GM19328 (cell line): ENCODE measurements at regions not wholly inside any gene's neighbourhood (a gene's known extent, or its start where the extent isn't known, plus 50 kb on each side); places are given as distances from the start of the nearest gene placed in this dataset.

ENCODE experiments used
- ATAC-seq: cut with Tn5 transposase; IDR thresholded peaks from one replicate; pipeline ENCODE4 v1.9.1; 2021; ENCODE audit warnings: mild to moderate bottlenecking, moderate library complexity; ENCODE audit not compliant: unreplicated experiment

- no peak for ATAC-seq
Observed at GRCh38 chr13:67642657-67643056, 412.5 kb upstream of the PCDH9 start.

DNA sequence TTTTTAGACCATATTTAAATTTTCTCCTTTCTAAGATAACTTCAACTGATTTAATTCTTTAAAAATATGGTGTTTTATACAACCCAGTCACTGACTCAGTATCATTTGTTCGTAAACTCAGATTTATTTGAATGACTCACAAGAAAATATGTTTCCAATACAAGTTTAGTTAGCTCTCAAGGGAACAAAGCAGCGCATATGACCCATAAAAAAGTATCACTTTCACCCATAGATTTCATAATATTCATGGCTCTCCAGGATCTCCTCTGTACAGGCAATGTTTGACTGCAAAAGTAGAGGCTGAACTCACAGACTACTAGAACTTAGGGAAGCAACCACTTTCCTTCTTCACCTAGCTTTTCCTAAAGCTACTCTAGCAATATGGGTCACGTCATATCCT lies 405.6 kb upstream of the PCDH9 start:
- ATAC-seq, result no peak

DNA sequence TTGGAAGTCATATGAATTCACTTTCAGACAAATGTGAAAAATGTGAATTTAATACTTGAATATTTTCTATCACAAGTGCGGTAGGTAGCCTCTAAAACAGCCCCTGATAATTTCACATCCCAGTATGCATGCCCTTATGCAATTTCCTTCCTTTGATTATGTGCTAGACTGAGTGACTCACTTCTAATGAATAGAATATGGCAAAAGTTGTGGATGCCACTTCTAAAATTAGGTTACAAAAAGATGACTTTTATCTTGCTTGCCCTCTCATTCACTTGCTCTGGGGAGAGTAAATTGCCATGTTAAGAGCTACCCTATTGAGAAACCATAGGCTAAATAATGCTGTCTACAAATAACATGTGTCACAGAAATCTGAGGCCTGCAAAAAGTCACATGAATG lies 402.5 kb upstream of the PCDH9 start:
- no peak for ATAC-seq

DNA sequence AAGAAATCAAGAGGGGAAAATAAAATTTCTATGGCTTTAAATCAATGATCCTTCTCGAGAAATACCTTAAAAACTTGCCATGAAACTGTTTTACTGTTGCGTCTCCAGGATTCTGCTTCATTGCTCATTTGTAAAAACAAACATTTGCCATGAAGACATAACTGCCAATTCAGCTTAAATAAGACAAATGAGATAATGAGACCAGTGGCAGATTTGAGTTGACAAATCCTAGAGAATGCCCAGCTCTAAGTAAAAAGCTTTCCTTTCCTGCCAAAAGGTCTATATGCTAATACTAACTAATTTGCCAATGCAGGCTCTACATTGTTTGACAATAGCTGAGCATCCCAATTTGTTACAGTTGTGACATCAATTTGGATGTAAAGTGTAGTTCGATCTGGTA lies 400.5 kb upstream of the PCDH9 start:
- no peak for ATAC-seq

- no peak for ATAC-seq
Observed at GRCh38 chr13:67623630-67624029, 393.5 kb upstream of the PCDH9 start.

- ATAC-seq, result no peak
Observed at GRCh38 chr13:67620665-67621064, 390.5 kb upstream of the PCDH9 start.

DNA sequence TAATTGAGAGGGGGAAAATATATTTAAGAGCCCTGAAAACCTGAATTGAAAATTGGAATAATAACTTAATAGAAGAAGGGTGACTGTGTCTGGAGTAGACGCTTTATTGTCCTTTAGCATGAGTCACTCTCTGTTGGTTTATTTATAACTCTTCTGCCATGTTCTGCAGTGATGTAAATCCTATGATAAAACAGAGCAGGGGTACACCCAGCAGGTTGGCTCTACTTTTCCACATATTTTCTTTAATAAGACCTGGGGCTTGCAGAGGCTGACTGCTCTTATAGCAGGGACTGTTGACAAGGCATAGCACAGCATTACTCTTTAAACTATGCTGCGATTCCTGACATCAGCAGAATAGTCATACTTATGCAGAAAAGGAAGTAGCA lies 389.9 kb upstream of the PCDH9 start:
- no peak for ATAC-seq

- no peak for ATAC-seq
Observed at GRCh38 chr13:67619351-67619994, 389.3 kb upstream of the PCDH9 start.

DNA sequence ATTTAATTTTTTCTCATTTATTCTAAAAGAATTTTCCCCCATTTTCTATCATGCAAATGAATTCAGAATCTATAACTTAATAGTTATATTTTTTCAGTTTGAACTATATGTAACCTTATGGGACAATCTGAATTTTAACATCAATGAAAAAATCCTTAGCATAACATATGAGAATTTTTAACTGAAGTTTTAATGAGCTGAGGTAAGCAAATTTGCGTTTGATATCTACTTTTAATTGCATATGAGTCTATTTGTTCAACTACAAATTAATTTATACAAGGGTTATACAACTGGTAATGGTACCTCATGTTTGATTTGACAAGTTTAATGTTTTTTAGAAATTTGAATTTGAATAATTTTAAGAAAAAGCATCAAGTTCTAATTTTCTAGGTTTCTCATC lies 384.4 kb upstream of the PCDH9 start:
- ATAC-seq, result no peak

- no peak for ATAC-seq
Observed at GRCh38 chr13:67614013-67614412, 383.9 kb upstream of the PCDH9 start.

GRCh38 chr13:67588607-67589006 lies 358.5 kb upstream of the PCDH9 start:
- ATAC-seq, result no peak

GRCh38 chr13:67577361-67577760 lies 347.2 kb upstream of the PCDH9 start:
- ATAC-seq, result no peak

DNA sequence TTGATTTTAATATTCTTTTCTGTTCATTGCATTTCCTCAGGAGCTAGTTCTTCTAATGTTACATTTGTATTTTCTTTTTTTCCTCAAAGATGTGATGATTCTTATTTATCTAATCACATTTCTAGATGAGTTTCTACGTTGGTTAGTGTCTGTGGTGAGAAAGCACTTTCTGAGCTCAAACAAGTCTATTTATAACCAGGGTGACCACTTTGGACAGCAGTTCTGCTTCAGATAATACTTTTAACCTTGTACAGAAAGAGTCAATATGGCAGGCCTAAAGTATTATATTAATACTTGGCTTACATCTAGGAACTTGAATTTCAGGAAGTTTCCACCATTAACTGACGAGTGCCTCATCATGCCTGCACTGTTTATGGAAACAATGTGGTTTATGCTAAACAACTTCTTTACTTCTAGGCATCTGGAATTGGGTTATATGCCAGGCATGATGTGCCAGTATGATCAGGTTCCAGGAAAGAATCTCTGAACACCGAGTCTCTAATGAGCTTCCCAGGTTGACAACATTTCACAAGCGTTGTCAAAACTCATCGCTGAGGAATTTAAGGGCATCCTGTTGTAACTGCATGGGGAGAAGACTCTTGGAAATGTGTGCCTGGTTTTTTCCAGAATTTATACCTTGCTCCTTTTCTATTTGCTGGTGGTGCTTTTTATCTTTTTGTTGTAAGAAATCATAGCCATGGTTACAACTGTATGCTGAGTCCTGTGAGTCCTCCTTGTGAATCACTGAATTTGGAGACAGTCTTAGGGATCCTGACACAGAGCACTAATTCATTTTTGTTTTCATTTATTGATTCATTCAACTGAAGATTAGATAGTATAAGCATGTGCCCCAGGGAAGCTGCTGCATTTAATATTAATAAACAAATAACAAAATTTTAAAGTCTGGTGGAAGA lies 344.4 kb upstream of the PCDH9 start:
- ATAC-seq, result no peak

DNA sequence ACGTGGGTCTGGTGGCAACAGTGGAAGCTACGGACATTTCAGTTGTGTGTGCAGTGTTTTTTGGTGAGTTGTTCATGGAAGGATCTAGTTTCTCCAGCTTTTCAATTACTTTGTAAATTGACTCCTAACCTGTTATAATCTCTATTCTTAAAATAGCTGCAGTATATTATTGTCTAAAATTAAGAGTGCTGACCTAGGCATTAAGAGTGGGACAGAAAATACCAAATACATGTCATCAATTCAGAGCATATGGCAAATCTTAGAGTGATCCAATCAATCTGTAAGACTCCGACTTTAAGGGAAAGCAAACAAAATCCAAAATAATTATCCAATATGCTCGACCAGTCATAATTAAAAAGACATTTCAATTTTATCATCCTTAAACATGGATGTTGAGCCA lies 338.1 kb upstream of the PCDH9 start:
- ATAC-seq, result no peak

DNA sequence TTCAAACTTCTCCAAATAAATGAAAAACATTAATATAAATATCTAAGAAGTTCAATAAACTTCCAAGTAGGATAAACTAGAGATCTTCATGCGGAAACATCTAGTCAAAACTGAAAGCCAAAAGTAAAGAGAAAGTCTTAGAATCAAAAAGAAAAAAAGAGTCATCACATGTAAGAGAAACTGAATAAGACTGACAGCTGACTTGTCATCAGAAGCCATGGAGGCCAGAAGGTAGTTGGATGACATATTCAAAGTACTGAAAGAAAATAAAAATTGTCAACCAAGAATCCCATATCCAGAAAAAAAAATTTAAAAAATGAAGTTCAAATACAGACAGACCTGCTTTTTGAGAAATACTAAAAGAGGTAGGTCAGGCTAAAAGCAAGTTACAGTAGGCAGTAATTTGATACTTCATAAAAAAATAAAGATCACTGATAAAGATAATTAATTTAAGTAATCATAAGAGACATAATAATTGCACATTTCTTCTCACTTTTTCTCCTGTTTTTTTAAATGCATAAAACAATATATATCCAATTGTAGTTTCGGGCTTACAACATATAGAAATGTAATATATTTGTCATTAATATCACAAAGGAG lies 327.6 kb upstream of the PCDH9 start:
- ATAC-seq, result no peak

DNA sequence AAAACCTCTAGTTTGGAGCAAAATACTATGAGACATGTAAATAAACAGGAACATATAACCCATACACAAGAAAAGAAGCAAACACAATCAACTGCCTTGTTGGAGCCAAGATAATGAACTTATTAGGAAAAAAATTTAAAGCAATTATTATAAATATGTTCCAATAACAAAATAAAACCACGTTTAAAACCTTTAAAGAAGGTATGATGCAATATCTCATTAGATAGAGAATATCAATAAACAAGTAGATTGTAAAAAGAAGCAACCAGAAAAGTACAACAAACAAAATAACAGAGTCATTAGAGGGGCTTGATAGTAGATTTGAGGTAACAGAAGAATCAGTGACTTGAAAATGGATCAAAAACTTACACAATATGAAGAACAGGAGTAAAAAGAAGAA lies 327.0 kb upstream of the PCDH9 start:
- ATAC-seq, result no peak

- ATAC-seq, result no peak
Observed at GRCh38 chr13:67554746-67555452, 324.8 kb upstream of the PCDH9 start.

- ATAC-seq, result no peak
Observed at GRCh38 chr13:67554286-67554685, 324.1 kb upstream of the PCDH9 start.

DNA sequence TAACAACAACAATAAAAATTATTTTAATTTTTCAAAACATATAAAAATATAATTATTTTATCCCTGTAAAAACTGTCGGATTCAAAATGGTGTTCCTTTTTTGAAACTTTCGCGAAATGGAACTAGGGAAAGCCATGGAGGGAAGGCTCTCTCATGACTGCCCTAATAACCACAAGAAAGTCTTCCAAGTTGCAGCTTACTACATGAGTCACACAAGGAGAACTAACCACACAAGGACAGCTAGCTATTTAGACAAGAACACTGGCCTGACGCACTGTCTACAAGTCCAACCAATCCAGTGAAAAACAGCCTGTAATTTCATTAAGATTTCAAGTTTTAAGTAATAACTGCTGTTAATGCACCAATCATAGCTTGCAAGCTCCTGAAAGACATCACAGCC lies 319.2 kb upstream of the PCDH9 start:
- no peak for ATAC-seq

- ATAC-seq, result no peak
Observed at GRCh38 chr13:67538906-67539305, 308.8 kb upstream of the PCDH9 start.

- ATAC-seq, result no peak
Observed at GRCh38 chr13:67520886-67521285, 290.8 kb upstream of the PCDH9 start.
